ENCODE measurements at regions not wholly inside any gene's neighbourhood (a gene's known extent, or its start where the extent isn't known, plus 50 kb on each side); places are given as distances from the start of the nearest gene placed in this dataset.

- Histone ChIP-seq H2BK15ac (ENCODE audit: low read depth, low read length) (no peak overlapping the region), H3K9ac (ENCODE audit: extremely low read depth, insufficient read length, low read length) (no peak overlapping the region), H2BK20ac (ENCODE audit: low read depth, low read length, poor library complexity, severe bottlenecking) (no peak overlapping the region), H4K91ac (ENCODE audit: insufficient read length, low read depth, low read length) (no peak overlapping the region), H2BK120ac (ENCODE audit: low read depth, low read length, poor library complexity, severe bottlenecking) (no peak overlapping the region), H3K4ac (ENCODE audit: low read depth, low read length) (no peak overlapping the region), H4K20me1 (ENCODE audit: control insufficient read depth, insufficient read depth, insufficient read length) (no peaks in the 10 kb centered on the region), H2BK5ac (ENCODE audit: insufficient read length, low read length) (no peak overlapping the region), H3K27me3 (ENCODE audit: insufficient read depth, low read length) (no peaks in the 10 kb centered on the region), H3K18ac (ENCODE audit: insufficient read length, low read depth, low read length) (no peak overlapping the region), H4K5ac (ENCODE audit: insufficient read length, low read depth, low read length) (no peak overlapping the region), H3K4me1 (ENCODE audit: insufficient read depth, low read length) (no peaks in the 10 kb centered on the region), H2AK5ac (ENCODE audit: insufficient read length, low read length) (no peak overlapping the region), H3K23ac (ENCODE audit: insufficient read length, low read depth, low read length) (no peak overlapping the region), H3K4me2 (ENCODE audit: insufficient read depth, insufficient read length, low read length) (no peak overlapping the region), H3K56ac (ENCODE audit: insufficient read length, low read depth, low read length) (no peak overlapping the region), H3K79me2 (ENCODE audit: insufficient read depth, low read length) (no peaks in the 10 kb centered on the region), H3T11ph (ENCODE audit: low read length) (no peak overlapping the region), H2AFZ (ENCODE audit: low read length) (no peak overlapping the region), H3K23me2 (ENCODE audit: insufficient read length, low read depth, low read length, poor library complexity, severe bottlenecking) (no peaks in the 10 kb centered on the region), H3K9me3 (ENCODE audit: control insufficient read depth, low read depth, low read length) (no peaks in the 10 kb centered on the region), H3K27ac (ENCODE audit: insufficient read length, low read depth, low read length) (no peak overlapping the region), H2BK12ac (ENCODE audit: insufficient read length, low read depth, low read length) (no peak overlapping the region), H3K14ac (ENCODE audit: insufficient read depth, low read length) (no peak overlapping the region), H4K8ac (replicated peaks; ENCODE audit: insufficient read length, low read depth, low read length) (no peak overlapping the region), H3K79me1 (ENCODE audit: insufficient read depth, low read depth, low read length, poor library complexity, severe bottlenecking) (no peaks in the 10 kb centered on the region)
- TF ChIP-seq CTCF (conservative IDR thresholded peaks at IDR 0.05) = no peak
- H3K27me3 Mint-ChIP-seq (ENCODE audit: low read depth) = no peaks in the 10 kb centered on the region
- no CpG with 5 or more reads among the region's 5 CpGs for WGBS (ENCODE audit: extremely low coverage, insufficient read length, low lambda C conversion rate)
- H3K4me1 Mint-ChIP-seq = no peaks in the 10 kb centered on the region
- H3K27ac Mint-ChIP-seq = no peak overlapping the region
- peaks cover 0 to 6% (median 0%) of the 10 kb centered on the region in 3 experiments; a peak in 4 of 7 replicates for H3K36me3 Mint-ChIP-seq (ENCODE audit: insufficient read depth in 1 of 3, low read depth in 3 of 3)
- no peak overlapping the region for H3K4me3 Mint-ChIP-seq
- peaks cover 3 to 8% of the 10 kb centered on the region in 2 experiments; a peak in 4 of 5 replicates for H3K9me3 Mint-ChIP-seq
- DNase-seq = no peak
Observed at GRCh38 chr18:42480441-42480840, 525.4 kb downstream of the PIK3C3 start.
